A549 (cell line): ENCODE measurements at regions not wholly inside any gene's neighbourhood (a gene's known extent, or its start where the extent isn't known, plus 50 kb on each side); places are given as distances from the start of the nearest gene placed in this dataset.

Experiments used
- CEBPB ChIP-seq, 2 experiments: fragments of >200 bp in 1 of 2; sonication (Bioruptor Twin) in 1 of 2; formaldehyde crosslinking in 1 of 2; IDR thresholded peaks; 2 replicates each; pipeline ENCODE4 v1.6.1; 2012 to 2016
- CHD4 ChIP-seq: fragments of 200-600 bp; sonication (generic); IDR thresholded peaks from 2 replicates; pipeline ENCODE4 v1.6.1; 2016; ENCODE audit warnings: antibody characterized with exemption, mild to moderate bottlenecking, borderline replicate concordance
- CTCF ChIP-seq: fragments of >200 bp; sonication (Bioruptor Twin); formaldehyde crosslinking; IDR thresholded peaks from 3 replicates; pipeline ENCODE4 v1.5.1; 2016
- EP300 ChIP-seq, 2 experiments: fragments of >200 bp; sonication (Bioruptor Twin); formaldehyde crosslinking; IDR thresholded peaks; 2 replicates in 1 of 2; 3 replicates in 1 of 2; pipeline ENCODE4 v1.6.1; 2016 to 2017
- HOXA7 ChIP-seq: fragments of 250-450 bp; sonication (Bioruptor Pico); IDR thresholded peaks from 2 replicates; pipeline ENCODE4 v1.5.0; 2020; ENCODE audit warnings: mild to moderate bottlenecking, moderate library complexity
- KDM5A ChIP-seq: fragments of 200-600 bp; sonication (generic); IDR thresholded peaks from 2 replicates; pipeline ENCODE4 v1.6.1; 2016; ENCODE audit warnings: antibody characterized with exemption, mild to moderate bottlenecking
- MAX ChIP-seq: IDR thresholded peaks from 2 replicates; pipeline ENCODE4 v1.6.1; 2012
- NR3C1 ChIP-seq: fragments of >200 bp; sonication (Bioruptor Twin); formaldehyde crosslinking; IDR thresholded peaks from 3 replicates; pipeline ENCODE4 v1.6.1; 2017
- POLR2A ChIP-seq: IDR thresholded peaks from 2 replicates; pipeline ENCODE4 v1.6.1; 2012; ENCODE audit warnings: mild to moderate bottlenecking, low read length
- RARB ChIP-seq: fragments of 250-450 bp; sonication (Bioruptor Pico); IDR thresholded peaks from 2 replicates; pipeline ENCODE4 v1.8.0; 2021; ENCODE audit warnings: mild to moderate bottlenecking, moderate library complexity
- REST ChIP-seq: fragments of 200-600 bp; sonication (generic); IDR thresholded peaks from 2 replicates; pipeline ENCODE4 v1.6.1; 2016; ENCODE audit warnings: antibody characterized with exemption, mild to moderate bottlenecking, moderate library complexity
- SMC3 ChIP-seq: fragments of >200 bp; sonication (Bioruptor Twin); formaldehyde crosslinking; IDR thresholded peaks from 3 replicates; pipeline ENCODE4 v1.6.1; 2018; ENCODE audit warnings: inconsistent platforms
- ZNF302 ChIP-seq: fragments of 250-450 bp; sonication (Bioruptor Pico); IDR thresholded peaks from 2 replicates; pipeline ENCODE4 v1.9.0; 2021; ENCODE audit warnings: inconsistent platforms, mild to moderate bottlenecking, moderate library complexity

DNA sequence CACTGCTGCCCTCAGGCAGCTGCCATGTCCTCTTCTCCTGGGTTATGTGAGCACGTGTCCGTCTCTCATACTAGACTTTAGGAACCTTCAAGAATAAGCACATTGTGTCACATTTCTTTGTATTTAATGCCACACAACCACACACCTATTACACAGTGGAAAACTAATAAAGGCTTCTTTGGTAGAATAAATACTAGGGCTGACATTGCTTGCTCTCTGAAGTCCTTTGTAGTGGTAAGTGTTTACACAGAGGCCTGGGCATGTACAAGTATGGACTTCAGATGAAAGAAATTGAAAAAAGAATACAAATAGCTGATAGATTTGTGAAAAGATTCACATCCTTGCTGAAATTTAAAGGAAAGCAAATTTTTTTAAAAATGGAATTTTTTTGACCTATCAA, 188.1 kb upstream of the CCL2 start:
- TF ChIP-seq HOXA7 (CRISPR knock-in tag) (no peak), REST (no peak), CTCF (no peak), POLR2A (no peak), ZNF302 (CRISPR knock-in tag) (no peak), KDM5A (no peak), EP300 (IDR thresholded peaks at IDR 0.05) (no peak), CEBPB (IDR thresholded peaks at IDR 0.05) (no peak), RARB (CRISPR knock-in tag) (no peak), CHD4 (no peak), NR3C1 (no peak), MAX (no peak), SMC3 (no peak)
